ENCODE measurements at regions not wholly inside any gene's neighbourhood (a gene's known extent, or its start where the extent isn't known, plus 50 kb on each side); places are given as distances from the start of the nearest gene placed in this dataset.
"Not testable (repeated sequence)": the region's sequence is repeated elsewhere in the genome, so short reads cannot be mapped to it uniquely, and the experiment has no call there.

GRCh38 chr10:22158426-22158825 is 59.4 kb downstream of the EBLN1 start:
- no peak for DNase-seq

GRCh38 chr10:22156750-22157149 is 61.1 kb downstream of the EBLN1 start:
- DNase-seq = no peak

GRCh38 chr10:22152403-22152802 is 65.4 kb downstream of the EBLN1 start:
- DNase-seq = no peak

GRCh38 chr10:22150842-22151241 is 67.0 kb downstream of the EBLN1 start:
- no peak for DNase-seq

- no peak for DNase-seq
Measured at GRCh38 chr10:22148961-22149360, 68.9 kb downstream of the EBLN1 start.

- DNase-seq = not testable (repeated sequence)
Measured at GRCh38 chr10:22145873-22146272, 71.9 kb downstream of the EBLN1 start.

GRCh38 chr10:22137542-22137941 is 80.3 kb downstream of the EBLN1 start:
- no peak for DNase-seq

- DNase-seq = no peak
Measured at GRCh38 chr10:22135591-22135990, 82.2 kb downstream of the EBLN1 start.

GRCh38 chr10:22133749-22134624 is 83.8 kb downstream of the EBLN1 start:
- DNase-seq = no peak

- not testable (repeated sequence) for DNase-seq
Measured at GRCh38 chr10:22130824-22131223, 87.0 kb downstream of the EBLN1 start.

GRCh38 chr10:22129612-22130011 is 88.2 kb downstream of the EBLN1 start:
- not testable (repeated sequence) for DNase-seq

- DNase-seq = not testable (repeated sequence)
Measured at GRCh38 chr10:22121181-22121580, 96.6 kb downstream of the EBLN1 start.

- DNase-seq = not testable (repeated sequence)
Measured at GRCh38 chr10:22120072-22120471, 97.7 kb downstream of the EBLN1 start.

GRCh38 chr10:22119575-22119974 is 98.2 kb downstream of the EBLN1 start:
- not testable (repeated sequence) for DNase-seq

- DNase-seq = no peak
Measured at GRCh38 chr10:22111705-22112104, 106.1 kb downstream of the EBLN1 start.

- DNase-seq = no peak
Measured at GRCh38 chr10:22111260-22111659, 106.6 kb downstream of the EBLN1 start.

- DNase-seq = no peak
Measured at GRCh38 chr10:22110761-22111160, 107.1 kb downstream of the EBLN1 start.

- DNase-seq = no peak
Measured at GRCh38 chr10:22105270-22105669, 101.7 kb upstream of the DNAJC1 start.

GRCh38 chr10:22103701-22104470 is 100.4 kb upstream of the DNAJC1 start:
- DNase-seq = no peak

- no peak for DNase-seq
Measured at GRCh38 chr10:22097696-22098095, 94.2 kb upstream of the DNAJC1 start.

- DNase-seq = not testable (repeated sequence)
Measured at GRCh38 chr10:22091260-22091659, 87.7 kb upstream of the DNAJC1 start.

GRCh38 chr10:22087402-22087738 is 83.8 kb upstream of the DNAJC1 start:
- DNase-seq = no peak

- DNase-seq = peak; percentile 73 to 75
Measured at GRCh38 chr10:22086730-22087401, 83.3 kb upstream of the DNAJC1 start.

GRCh38 chr10:22079921-22080320 is 76.4 kb upstream of the DNAJC1 start:
- not testable (repeated sequence) for DNase-seq

Measured in SHP77 (cell line).